AG20443 (cell line): ENCODE measurements at regions not wholly inside any gene's neighbourhood (a gene's known extent, or its start where the extent isn't known, plus 50 kb on each side); places are given as distances from the start of the nearest gene placed in this dataset.

Source experiments
- DNase-seq: peaks from one replicate; pipeline ENCODE4 v3.0.0; 2012; ENCODE audit warnings: low spot score, mixed read lengths

GRCh38 chr2:9681427-9681817, 50.6 kb upstream of the YWHAQ start:
- DNase-seq = no peak

GRCh38 chr2:9685637-9686036, 54.8 kb upstream of the YWHAQ start:
- no peak for DNase-seq

DNA sequence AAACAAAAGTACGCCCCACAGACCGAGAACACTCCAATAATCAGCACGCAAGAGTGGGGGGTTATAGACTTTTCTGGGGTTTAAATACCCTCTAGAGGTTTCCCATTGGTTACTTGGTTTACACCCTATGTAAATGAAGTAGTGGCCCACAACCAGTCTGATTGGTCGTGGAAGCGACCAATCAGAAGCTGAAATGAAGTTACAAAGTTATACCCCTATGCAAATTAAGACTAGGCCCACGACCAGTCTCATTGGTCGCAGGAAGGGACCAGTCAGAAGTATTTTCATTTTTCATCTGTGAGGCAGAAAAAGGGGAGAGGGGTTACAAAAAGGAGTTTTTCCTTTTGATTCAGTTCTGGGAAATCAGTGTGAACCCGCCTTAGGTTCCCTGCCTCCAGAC, 55.3 kb upstream of the YWHAQ start:
- DNase-seq = no peak

- DNase-seq = no peak
Observed at GRCh38 chr2:9690252-9690651, 59.5 kb upstream of the YWHAQ start.

GRCh38 chr2:9690716-9691498, 60.1 kb upstream of the YWHAQ start:
- DNase-seq = no peak

- peak; percentile 84 for DNase-seq
Observed at GRCh38 chr2:9692456-9693195, 61.8 kb upstream of the YWHAQ start.

GRCh38 chr2:9693196-9693491, 62.3 kb upstream of the YWHAQ start:
- DNase-seq = peak; percentile 93

GRCh38 chr2:9693646-9694045, 62.8 kb upstream of the YWHAQ start:
- DNase-seq = no peak

- DNase-seq = no peak
Observed at GRCh38 chr2:9694661-9695234, 64.0 kb upstream of the YWHAQ start.

GRCh38 chr2:9695941-9696340, 65.1 kb upstream of the YWHAQ start:
- no peak for DNase-seq

GRCh38 chr2:9696731-9697130, 65.9 kb upstream of the YWHAQ start:
- no peak for DNase-seq

DNA sequence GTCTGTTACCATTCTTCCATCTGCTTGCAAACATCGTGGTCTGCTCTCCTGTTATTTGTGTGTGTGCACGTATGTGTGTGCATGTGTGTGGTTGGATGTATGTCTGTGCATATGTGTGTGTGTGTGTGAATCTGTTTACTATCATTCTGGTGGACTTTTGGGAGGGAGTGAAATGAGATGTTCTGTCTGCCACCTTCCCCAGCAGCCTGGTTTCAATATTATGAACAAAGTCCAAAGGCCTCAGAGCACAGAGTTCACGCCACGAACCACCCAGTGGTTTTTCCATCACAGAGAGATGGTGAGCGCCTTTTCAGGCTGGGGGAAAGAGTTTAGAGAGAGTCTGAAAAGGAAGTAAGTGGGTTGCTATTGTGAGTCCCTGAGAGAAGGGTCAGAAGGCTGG, 67.1 kb upstream of the YWHAQ start:
- DNase-seq = no peak

DNA sequence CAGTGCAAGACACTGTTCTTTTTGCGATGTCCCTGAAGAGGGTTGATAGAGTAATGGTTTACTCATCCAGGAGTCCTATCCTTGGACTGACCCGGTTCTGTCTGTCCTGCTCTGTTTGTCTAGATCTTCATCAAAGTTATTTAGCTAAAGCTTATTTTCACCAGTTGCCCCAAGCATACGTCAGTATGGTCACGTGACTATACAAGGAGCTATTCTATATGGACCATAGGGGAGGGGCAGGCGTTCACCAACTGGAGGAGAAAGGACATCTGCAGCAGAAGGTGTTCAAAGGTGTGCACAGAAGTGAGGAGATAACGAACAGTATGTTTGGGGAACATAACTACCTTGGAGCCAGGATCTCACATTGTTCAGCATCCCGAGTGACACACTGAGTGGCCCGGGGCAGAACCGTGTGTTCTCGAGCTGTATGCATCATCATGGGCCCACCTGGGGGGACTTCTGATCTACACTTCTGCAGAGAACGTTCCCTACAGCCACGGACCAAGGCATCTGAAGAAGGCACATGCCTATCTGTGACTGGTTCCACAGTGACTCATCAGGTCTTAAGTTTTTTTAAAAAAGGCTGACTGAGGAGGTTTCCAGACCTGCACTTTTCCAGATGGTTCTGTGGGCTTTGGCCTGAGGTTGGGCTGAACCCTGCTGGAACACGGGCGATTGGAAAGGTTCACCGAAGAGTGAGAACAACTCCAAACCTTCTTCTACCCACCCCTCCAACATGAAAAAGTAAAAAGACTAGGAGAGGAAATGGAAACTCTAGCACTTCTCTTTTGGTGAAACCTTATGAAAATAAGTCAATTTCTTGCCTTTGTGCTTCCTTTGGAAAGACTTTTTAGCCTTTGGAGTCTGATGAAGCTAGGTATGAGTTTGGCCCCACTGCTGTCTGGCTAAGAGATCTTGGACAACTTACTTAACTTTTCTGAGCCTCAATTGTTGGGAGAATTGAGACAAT, 68.6 kb upstream of the YWHAQ start:
- DNase-seq = peak; percentile 87

- no peak for DNase-seq
Observed at GRCh38 chr2:9700109-9700495, 69.3 kb upstream of the YWHAQ start.

DNA sequence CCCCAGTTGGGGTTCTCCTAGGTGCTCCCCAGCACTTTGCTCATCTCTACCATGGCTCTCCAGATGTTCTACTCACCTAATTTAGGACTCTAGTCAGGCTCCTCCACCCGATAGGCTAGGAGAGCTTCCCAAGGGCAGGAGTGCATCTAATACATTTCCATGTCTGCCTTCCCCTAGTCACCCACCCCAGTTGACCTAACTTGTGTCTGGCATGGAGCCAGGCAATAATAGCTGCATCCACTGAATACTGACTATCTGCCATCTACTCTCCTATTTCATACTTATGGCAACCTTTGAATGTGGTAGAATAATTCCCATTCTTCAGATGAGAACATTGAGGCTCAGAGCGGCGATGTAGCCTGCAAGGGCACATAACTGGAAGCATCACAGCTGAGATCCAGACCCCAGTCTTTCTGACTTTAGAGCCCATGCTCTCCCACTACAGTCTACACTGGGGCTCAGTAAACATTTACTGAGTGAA, 71.8 kb upstream of the YWHAQ start:
- DNase-seq = no peak

DNA sequence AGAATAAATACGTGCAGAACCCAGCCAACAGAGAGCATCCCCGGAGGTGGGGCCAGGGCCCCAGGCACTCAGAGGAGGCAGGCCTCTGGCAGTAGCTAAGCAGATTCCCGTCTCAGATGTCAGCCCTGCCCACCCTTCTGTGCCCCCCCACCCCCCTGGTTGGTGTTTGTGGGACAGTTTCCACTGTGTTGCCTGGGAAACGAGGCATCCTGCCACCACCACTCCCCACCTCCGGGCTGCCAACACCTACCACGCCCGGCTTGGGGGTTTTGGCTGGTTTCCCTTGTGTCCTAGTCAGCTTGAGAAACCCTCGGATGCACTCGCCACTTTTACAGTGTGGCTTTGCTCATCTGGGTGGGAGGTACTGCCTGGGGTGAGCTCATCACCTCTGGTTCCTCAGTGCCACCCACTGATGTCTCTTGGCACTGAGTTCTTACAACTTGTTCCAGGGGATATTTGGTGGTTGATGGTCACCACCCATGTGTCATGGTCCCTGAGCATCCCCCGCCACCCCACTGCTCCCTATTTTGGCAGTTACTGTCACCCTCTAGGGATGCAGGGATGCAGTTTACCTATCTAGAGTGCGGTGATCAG, 72.4 kb upstream of the YWHAQ start:
- DNase-seq = peak; percentile 96

DNA sequence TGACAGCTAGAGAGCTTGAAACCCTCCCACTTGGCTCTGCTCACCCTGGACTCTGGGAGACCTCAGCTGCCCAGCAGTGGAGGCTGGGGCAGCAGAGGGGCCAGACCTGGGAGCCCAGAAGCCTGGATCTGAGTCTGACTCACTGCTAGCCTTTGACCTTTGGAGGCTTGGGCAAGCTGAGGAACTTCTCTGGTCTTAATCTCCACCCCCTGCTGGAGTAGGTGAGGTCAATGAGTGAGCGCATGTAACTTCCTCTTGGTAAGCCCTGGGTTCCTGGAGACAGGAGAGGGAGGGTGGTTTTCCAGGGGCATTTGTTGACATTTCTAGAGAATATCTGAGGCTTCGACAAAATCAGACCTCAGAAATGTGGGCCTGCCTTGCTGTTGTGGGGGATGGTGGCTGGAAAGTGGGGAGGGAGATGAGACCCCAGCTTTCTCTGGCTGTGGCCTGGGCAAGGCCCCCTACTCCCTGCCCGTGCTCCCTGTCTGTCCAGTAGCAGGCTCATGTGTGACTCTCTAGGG, 73.0 kb upstream of the YWHAQ start:
- DNase-seq = peak; percentile 74

- DNase-seq = no peak
Observed at GRCh38 chr2:9704600-9704999, 73.8 kb upstream of the YWHAQ start.

DNA sequence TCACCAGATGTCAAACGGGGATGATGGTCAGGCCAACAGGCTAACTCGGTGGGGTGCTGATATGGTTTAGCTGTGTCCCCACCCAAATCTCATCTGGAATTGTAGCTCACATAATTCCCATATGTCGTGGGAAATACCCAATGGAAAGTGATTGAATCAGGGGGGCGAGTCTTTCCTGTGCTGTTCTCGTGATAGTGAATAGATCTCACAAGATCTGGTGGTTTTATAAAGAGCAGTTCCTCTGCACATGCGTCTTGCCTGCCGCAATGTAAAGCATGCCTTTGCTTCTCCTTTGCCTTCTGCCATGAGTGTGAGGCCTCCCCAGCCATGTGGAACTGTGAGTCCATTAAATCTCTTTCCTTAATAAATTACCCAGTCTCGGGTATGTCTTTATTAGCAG, 74.4 kb upstream of the YWHAQ start:
- no peak for DNase-seq

DNA sequence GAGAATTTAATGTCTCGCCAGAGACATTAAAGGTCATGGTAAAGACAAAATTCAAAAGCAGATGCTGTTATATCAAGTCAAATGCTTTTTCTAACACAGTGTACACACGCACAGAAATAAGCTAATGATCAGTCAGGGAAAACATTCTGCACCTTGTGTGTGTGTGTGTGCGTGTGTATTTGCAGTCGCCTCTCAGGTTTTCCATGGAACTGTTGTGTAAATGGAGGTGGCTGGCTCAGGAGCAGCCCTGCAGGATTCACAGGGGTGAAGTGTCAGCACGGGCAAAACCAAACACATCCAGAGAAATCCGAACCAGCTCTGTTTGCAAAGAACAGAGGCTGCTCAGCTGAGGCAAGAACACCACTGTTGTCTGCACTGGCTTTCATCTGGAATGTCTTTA, 76.2 kb upstream of the YWHAQ start:
- DNase-seq = no peak

DNA sequence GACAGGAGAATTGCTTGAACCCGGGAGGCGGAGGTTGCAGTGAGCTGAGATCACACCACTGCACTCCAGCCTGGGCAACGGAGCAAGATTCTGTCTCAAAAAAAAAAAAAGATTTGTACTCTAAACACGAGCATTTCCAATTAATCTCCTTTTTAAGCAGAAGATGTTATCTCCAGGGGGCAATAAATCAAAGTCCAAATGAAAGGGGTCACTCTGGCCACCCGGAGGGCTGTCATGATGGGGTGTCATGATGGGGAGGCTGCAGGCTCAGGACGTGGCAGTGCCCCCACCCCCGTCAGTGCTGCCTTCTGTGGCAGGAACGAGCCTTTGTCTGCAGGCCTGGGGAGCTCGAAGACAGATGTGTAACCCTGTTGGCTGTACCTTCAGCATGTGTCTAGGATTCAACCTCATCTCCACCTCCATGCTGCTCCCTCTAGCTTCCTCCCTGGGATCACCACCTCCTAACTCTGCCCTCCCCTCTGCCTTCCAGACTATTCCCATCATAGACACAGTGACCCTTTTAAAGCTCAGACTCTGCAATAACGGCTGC, 76.9 kb upstream of the YWHAQ start:
- no peak for DNase-seq
